ENCODE measurements at regions not wholly inside any gene's neighbourhood (a gene's known extent, or its start where the extent isn't known, plus 50 kb on each side); places are given as distances from the start of the nearest gene placed in this dataset.

- TF ChIP-seq CTCF (IDR thresholded peaks at IDR 0.05; ENCODE audit: low read length) (no peak), EZH2 (IDR thresholded peaks at IDR 0.05; ENCODE audit: borderline replicate concordance, low read length) (no peak)
These were observed 64.5 kb downstream of the CH25H start for GRCh38 chr10:89142590-89142989.

All from OCI-LY1 (cell line).